ENCODE measurements at regions not wholly inside any gene's neighbourhood (a gene's known extent, or its start where the extent isn't known, plus 50 kb on each side); places are given as distances from the start of the nearest gene placed in this dataset.

- DNase-seq: no peak
Measured at GRCh38 chr2:16326711-16327300, 338.8 kb downstream of the CYRIA start.

- DNase-seq: no peak
Measured at GRCh38 chr2:16325976-16326510, 339.6 kb downstream of the CYRIA start.

DNA sequence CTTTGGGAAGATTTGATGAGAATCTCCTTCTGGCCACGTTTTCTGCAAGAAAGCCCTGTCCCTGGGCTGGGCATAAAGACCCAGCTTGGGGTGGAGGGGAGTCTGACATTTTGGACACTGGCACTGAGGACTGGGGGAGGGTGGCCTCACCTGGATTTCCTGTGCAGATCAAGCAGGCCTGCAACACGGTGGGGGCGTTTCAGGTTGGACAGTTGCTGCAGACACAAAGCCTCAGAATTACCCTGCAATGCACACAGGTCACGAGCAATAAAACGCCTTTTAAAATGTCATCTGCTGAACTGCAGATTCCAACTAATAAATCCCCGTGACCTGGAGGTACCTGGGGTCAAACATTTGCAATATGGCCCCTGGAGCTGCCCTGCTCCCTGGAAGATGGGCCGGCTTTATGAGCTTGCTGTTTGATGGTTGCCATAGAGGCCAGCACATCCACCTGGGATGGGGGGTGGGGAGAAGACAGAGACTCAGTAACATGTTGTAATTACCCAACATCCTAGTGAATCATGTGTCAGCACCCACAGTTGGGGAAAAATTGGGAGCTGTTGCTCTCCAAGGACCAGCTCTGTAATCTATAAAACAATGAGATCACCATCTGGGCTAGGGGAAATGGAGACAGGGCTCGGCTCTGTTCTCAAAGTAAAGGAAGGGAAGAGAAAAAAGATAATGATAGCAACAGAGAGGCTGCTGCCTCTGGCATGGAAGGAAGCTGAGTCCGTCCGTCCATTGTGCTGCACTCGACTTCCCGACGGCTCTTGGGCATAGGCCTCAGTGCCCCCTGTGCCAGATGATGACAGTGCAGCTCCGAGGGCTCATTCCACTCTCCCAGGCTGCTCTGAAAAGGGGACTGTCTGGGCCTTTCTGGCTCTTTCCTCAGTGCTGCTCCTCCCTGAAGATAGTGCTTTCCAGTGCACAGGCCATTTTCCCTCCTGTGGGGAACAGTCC, 340.3 kb downstream of the CYRIA start:
- no peak for DNase-seq

DNA sequence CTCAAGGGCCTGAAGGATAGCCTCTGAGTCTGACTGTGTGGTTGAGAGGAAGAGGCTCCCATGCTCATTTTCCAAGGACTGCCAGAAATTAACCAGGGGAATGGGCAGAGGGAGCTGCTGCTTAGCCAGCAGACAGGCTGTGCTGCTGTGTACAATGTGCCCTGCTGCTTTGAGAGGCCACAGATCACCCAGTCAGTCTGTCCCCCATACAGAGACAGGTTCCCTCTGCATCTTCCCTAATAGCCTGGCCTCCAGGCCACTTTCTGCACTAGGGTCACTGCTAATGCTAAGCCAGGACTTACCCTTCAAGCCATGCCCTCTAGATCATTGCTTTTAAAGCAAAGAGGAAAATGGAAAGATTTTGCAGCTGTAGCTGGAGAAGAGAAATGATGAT, 341.1 kb downstream of the CYRIA start:
- no peak for DNase-seq

DNA sequence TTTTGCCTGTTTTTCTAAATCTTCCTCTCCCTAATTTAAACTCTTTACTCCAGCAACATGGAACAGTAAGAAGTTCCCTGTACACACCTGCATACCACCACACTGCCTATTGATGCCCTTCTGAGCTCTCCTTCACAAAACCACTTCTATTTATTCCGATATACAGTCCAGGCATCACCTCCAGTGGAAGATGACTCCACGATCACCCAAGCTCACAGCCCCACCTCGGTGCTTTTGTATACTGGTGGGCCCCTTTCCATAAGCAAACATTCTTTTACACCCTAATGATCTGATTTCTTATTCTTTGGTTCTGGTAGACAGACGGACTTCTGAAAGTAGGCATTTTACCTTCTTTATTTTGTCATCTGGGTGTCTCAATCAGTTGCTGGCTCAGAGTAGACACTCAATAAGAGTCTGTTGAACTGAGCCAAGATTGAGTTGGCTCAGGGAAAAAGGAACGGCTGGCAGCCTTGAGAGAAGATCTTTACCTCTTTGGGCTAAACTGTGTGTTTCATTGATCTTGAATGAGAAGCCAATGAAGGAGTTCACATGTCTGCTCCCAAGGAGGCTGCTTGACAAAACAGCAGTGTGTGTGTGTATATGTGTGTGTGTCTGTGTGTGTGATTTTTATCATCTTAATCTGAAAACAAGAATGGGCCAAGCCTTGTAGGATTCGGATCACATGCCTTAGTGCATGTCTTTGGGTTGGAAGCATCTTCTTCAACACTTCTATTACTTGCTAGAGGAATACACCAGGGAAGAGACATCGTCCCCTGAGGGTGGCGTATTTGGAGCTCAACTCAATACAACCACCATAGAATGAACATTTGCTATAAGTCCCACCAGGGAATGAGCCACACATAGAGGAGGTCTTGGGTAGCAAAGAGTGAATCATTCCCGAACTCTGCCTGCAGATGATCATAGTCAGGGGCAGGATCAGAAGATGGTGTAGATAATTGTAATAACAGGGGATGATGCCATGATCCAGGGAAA, 341.8 kb downstream of the CYRIA start:
- DNase-seq: no peak

- DNase-seq: no peak
Measured at GRCh38 chr2:16323126-16323520, 342.5 kb downstream of the CYRIA start.

DNA sequence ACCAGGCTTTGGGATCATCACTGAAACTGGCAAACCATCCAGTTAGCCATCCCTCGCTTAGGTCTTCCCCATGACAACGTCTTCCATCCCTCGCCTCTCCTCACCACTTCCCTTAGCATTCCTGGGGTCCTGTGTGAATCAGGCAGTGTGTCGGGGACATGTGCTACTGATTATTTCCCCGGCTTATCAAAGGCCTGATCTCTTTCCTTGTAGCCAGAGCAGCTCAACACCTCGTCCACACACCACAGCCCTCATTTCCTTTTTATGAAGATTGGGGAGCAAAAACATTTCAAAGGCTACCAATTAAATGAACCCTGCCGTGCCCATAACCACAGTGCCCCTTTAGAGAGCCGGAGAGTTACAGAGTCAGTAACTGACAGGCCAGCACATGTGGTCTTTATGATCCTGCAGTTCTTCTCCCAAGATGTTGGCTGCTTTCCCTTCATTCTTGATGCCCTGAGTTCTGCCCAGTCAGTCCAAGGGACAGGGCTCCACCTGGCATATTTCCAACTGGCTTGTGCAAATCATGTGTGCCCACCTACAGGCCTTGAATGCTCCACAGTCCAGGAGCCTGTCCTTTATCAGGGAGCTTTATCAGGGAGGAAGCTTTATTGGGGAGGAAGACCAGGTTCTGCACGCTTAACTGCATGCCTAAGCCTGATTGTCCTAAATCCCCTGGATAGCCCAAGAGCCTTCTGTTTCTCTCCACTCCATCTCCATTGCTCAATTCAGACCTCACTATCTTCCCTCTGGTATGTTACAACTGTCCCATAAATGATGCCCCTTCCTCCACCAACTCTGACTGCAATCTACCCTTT, 343.1 kb downstream of the CYRIA start:
- no peak for DNase-seq

GRCh38 chr2:16321872-16322271, 343.8 kb downstream of the CYRIA start:
- no peak for DNase-seq

DNA sequence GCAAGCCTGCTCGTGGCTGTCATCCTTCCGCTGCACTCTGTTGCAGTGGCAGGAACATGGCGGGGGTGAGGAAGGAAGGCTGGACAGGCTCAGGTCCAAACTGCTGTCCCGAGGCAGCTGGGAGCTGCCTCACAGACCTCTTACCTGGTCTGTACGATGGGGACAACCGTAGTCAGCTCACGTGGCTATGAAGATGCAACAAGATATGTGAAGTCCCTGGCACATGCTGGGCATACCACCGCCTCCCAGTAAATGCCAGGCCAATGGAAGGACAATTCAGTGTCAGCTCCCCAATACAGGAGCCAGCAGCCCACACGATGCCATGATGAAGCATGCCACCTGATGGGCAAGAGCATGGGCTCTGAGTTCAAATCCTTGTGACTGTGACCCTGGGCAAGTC, 344.4 kb downstream of the CYRIA start:
- no peak for DNase-seq

GRCh38 chr2:16320716-16321115, 344.9 kb downstream of the CYRIA start:
- DNase-seq: no peak

DNA sequence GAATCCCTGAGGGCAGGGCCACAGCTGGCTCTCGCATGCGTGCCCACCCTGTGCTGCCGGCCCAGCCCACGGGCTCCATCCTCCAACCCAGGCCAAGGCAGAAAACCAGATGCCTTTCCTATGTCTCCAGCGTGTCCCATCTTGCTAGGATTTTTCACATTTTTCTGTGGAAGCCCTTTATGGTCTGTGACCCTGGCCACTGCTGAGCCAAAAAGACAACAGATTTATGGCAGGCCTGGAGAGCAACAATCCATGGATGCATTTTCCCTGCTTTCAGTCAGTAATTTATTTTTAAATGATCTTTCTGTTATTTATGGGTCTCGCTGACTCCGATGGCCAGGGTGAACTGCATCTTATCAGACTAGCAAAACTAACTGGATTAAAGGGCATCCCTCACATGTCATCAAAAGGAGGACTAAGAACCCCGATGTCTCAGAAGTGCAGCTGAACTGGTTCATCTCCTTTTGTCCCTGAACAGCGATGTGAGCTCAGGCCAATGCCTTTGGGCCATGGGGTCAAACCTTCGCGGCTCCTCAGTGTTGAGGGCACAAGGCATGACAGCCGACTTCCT, 346.0 kb downstream of the CYRIA start:
- no peak for DNase-seq

- DNase-seq: no peak
Measured at GRCh38 chr2:16318474-16319195, 347.0 kb downstream of the CYRIA start.

DNA sequence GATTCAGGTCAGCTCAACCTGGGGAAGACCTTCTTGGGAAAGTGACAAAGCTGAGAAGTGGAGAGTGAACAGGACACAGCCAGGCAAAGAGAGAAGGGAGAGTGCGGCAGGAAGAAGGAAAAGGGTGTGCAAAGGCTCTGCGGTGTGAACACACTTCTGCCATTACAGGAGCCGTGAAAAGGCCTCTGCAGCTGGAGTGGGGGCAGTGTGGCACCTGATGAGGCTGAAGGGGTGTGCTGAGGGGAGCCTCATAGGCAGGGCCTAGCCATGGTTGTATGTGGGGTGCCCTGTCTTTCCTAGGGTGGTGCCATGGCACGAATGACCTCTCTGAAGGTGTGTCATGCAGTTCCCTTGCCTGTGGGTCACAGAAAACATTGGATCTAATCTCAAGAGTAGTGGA, 347.6 kb downstream of the CYRIA start:
- DNase-seq: no peak

- DNase-seq: no peak
Measured at GRCh38 chr2:16317211-16317830, 348.3 kb downstream of the CYRIA start.

DNA sequence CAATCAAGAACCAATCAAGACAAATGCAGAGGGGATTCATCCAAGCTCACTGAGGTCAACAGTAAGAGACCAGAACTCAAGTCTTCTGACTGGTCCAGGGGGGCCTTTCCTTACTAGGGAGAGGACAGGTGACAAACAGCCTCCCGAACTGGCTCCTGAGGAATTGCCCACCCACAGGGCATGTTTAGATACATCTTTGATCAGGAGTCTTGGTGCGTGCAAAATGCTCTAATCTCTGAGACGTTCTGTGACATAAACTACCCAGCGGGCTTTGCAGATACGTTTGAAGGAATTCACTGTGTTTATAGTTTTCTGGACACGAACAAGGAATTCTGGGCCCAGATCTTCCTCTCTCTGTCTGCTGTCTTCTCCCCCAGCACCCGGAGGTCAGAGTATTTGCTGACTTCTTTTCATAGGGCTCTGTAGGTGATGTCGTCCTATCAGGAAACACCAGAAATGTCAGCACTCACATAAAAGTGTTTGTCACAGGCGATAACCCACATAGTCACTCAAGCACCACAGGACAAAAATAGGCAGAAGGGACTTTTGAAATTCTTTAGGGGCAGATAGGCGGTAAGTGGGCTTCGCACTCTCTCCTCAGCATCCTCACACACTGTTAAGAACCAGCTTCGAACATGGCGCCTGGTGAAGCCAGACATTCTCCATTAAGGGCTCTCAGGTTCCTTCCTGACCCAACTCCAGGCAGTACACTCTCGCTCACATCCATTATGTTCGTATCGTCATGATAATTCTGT, 349.0 kb downstream of the CYRIA start:
- no peak for DNase-seq

- no peak for DNase-seq
Measured at GRCh38 chr2:16315908-16316307, 349.7 kb downstream of the CYRIA start.

DNA sequence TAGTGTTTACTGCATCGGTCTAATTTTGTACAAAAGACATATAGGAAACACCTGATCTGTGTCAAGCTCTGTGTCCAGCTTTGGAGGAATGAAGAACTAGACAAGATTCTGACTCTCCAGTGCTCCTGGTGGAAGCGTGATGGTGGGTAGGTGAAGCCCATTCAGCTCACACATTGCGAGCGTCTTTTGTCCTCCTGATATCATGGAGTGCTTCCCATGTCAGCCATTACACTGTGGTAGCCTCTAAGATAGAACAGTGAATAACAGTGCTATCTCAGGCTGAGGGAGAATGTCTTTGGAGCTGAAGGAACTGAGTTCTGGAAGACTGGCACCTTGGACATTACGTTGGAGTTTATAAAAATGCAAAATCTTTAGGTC, 350.2 kb downstream of the CYRIA start:
- no peak for DNase-seq

DNA sequence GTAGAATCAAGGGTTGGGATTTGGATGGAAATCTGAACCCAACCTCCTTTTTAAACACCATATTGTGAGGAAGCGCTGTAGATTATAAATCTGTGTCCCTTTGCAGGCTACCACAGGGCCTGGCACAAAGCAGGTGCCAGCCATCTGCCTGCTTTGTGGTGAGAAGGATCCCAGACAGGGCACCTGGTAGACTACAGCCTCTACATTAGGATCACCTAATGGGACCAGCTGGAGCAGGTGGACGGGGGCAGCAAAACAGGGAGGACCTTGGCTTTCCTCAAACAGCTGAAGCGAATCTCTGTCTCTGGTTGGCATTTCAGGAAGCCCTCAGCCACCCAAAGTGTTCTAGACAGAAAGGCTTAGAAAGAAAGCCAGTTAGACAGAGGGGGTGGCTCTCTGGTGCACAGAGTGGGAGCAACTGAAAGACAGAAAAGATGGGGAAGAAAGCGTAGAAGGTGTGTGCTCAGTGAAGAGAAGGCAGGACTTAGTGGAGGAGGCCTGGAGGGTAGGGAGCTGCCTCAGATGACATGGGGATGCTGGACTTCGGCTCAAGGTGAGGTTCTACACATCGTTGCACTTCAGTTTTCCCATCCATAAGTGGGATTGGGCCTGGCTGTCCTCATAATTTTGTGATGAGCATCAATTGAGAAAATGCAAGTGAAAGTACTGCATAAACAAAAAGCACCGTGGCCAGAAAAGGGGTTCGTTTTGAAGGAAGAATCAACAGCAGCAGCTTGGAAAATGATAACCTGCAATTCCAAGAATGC, 350.8 kb downstream of the CYRIA start:
- DNase-seq: no peak

DNA sequence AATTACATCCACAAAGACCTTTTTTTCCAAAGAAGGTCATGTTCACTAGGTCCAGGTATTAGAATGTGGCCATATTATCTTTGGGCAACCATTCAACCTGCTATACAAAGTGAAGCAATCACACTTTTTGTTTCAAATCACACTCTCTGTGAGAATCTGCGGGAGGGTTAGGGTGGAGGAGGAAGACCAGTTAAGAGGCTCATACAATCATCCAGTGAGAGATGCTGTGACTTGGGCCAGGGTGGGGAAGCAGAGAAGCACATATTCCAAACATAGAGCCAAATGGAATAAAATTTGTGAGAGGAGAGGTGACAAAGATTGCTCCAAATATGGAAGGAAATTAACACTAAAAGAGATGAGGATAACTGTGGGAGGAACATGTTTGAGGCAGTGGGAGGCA, 351.6 kb downstream of the CYRIA start:
- no peak for DNase-seq
